ENCODE measurements at regions not wholly inside any gene's neighbourhood (a gene's known extent, or its start where the extent isn't known, plus 50 kb on each side); places are given as distances from the start of the nearest gene placed in this dataset.

DNA sequence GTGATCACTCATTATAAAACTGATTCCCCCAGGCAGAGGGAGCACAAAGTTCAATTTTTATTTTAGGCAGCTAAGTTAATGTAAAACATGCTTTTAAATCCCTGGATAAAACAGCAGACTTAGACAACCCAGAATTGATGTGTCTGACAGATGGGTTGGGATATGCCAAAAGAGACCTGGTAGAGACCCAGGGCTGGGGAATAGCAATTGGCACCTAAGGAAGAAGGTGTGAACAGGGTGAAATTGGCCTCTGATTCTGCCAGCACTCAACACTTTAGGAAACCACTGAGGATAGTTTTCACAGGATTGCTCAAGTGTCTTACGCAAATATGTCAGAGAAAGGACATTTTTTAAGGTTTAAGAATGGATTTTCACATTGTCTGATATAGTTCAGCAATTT, 938.2 kb upstream of the CDH8 start:
- POLR2A ChIA-PET: no interaction called here
- no peaks in the 10 kb centered on the region for H3K4me1 Mint-ChIP-seq (ENCODE audit: low read depth, unreplicated experiment)

DNA sequence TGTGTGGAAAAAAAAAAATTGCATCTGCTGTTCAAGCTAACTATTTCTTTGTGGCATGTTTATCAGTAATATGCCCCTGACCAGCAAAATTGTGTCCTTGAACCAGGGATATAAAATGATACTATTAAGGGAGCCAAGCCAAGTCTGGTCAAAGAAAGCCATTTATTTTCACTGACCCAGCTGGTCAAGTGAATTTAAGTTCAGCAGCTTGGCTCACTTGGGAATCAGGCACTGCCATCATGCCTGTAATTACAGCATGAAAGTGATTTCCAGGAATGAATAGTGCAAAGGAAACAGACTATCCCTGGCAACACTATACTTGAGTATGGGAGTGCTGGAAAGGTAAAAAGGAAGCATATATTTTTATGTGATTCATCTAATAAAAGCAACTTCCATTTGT, 934.6 kb upstream of the CDH8 start:
- Histone ChIP-seq H3K9me3 (no peaks in the 10 kb centered on the region), H3K4me1 (no peaks in the 10 kb centered on the region), H3K4me3 (ENCODE audit: low read depth, low read length) (no peak overlapping the region), H3K36me3 (ENCODE audit: control insufficient read depth, insufficient read depth, low read length) (no peaks in the 10 kb centered on the region), H3K27me3 (replicated peaks; ENCODE audit: control insufficient read depth, insufficient read depth, low read length) (no peaks in the 10 kb centered on the region)
- Mint-ChIP-seq H3K27me3 (ENCODE audit: insufficient read depth, unreplicated experiment) (peaks cover 5% of the 10 kb centered on the region), H3K4me3 (ENCODE audit: unreplicated experiment) (no peak overlapping the region), H3K9me3 (ENCODE audit: unreplicated experiment) (no peaks in the 10 kb centered on the region), H3K36me3 (ENCODE audit: insufficient read depth, unreplicated experiment) (no peaks in the 10 kb centered on the region), H3K27ac (ENCODE audit: unreplicated experiment) (no peak overlapping the region), H3K4me1 (ENCODE audit: low read depth, unreplicated experiment) (no peaks in the 10 kb centered on the region)
- intact Hi-C loops (cut with micrococcal nuclease; ENCODE audit: unreplicated experiment): no loop called here
- TF ChIP-seq, protein P1, sequence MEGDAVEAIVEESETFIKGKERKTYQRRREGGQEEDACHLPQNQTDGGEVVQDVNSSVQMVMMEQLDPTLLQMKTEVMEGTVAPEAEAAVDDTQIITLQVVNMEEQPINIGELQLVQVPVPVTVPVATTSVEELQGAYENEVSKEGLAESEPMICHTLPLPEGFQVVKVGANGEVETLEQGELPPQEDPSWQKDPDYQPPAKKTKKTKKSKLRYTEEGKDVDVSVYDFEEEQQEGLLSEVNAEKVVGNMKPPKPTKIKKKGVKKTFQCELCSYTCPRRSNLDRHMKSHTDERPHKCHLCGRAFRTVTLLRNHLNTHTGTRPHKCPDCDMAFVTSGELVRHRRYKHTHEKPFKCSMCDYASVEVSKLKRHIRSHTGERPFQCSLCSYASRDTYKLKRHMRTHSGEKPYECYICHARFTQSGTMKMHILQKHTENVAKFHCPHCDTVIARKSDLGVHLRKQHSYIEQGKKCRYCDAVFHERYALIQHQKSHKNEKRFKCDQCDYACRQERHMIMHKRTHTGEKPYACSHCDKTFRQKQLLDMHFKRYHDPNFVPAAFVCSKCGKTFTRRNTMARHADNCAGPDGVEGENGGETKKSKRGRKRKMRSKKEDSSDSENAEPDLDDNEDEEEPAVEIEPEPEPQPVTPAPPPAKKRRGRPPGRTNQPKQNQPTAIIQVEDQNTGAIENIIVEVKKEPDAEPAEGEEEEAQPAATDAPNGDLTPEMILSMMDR (IDR thresholded peaks at IDR 0.05; ENCODE audit: insufficient read depth in 1 of 2, low read depth in 1 of 2, low read length in 1 of 2, severe bottlenecking in 1 of 2, unreplicated experiment in 1 of 2): no peak
- CTCF ChIA-PET: no interaction called here
- POLR2A ChIA-PET: no interaction called here
- no TSS peak for BruUV-seq (replicated peaks)
- no peak for DNase-seq

More for the DNA sequence above, 938.2 kb upstream of the CDH8 start:
- intact Hi-C loops (cut with micrococcal nuclease; ENCODE audit: unreplicated experiment): no loop called here
- Mint-ChIP-seq H3K36me3 (ENCODE audit: insufficient read depth, unreplicated experiment) (no peaks in the 10 kb centered on the region), H3K27me3 (ENCODE audit: insufficient read depth, unreplicated experiment) (peaks cover 11% of the 10 kb centered on the region), H3K9me3 (ENCODE audit: unreplicated experiment) (no peaks in the 10 kb centered on the region), H3K27ac (ENCODE audit: unreplicated experiment) (no peak overlapping the region), H3K4me3 (ENCODE audit: unreplicated experiment) (no peak overlapping the region)
- no TSS peak for BruUV-seq (replicated peaks)
- H3K4me3 ChIP-seq (ENCODE audit: low read depth, low read length): no peak overlapping the region
- DNase-seq: no peak
- no peaks in the 10 kb centered on the region for H3K4me1 ChIP-seq
- H3K36me3 ChIP-seq (ENCODE audit: control insufficient read depth, insufficient read depth, low read length): no peaks in the 10 kb centered on the region
- no peaks in the 10 kb centered on the region for H3K9me3 ChIP-seq
- H3K27me3 ChIP-seq (replicated peaks; ENCODE audit: control insufficient read depth, insufficient read depth, low read length): no peaks in the 10 kb centered on the region
- TF ChIP-seq, protein P1 (IDR thresholded peaks at IDR 0.05; ENCODE audit: insufficient read depth in 1 of 2, low read depth in 1 of 2, low read length in 1 of 2, severe bottlenecking in 1 of 2, unreplicated experiment in 1 of 2): no peak
- CTCF ChIA-PET: no interaction called here

DNA sequence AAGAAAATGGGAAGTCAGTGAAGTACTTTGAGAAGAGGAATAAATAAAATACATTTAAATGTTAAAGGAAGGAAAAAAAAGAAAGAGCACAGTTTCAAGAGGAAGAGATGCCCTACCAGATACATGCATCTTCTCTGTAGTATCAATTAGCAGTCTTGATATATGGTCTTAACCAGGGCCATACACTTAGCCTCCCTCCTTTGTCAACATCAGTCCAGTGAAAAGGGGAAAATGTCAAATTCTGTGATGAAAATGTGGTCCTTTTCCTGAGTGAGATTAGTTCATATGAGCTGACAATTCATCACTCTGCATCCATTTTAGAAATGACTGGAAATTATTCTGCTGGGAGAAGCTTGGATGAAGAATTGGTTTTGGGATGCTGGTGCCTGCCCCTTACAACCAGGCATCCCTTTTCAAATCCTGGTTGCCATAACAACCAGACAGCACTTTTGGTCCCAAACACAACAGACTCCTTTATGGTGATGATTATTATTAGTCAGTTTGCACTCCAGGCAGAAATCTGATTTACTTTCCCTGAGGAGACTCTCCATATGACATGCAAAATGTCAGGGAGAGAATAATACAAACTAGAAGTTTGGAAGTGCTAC, 933.6 kb upstream of the CDH8 start:
- H3K9me3 Mint-ChIP-seq (ENCODE audit: unreplicated experiment): no peaks in the 10 kb centered on the region
- Histone ChIP-seq H3K9me3 (no peaks in the 10 kb centered on the region), H3K27me3 (replicated peaks; ENCODE audit: control insufficient read depth, insufficient read depth, low read length) (no peaks in the 10 kb centered on the region), H3K4me1 (no peaks in the 10 kb centered on the region), H3K4me3 (ENCODE audit: low read depth, low read length) (no peak overlapping the region), H3K36me3 (ENCODE audit: control insufficient read depth, insufficient read depth, low read length) (no peaks in the 10 kb centered on the region)
- POLR2A ChIA-PET: no interaction called here
- H3K27me3 Mint-ChIP-seq (ENCODE audit: insufficient read depth, unreplicated experiment): no peaks in the 10 kb centered on the region
- H3K36me3 Mint-ChIP-seq (ENCODE audit: insufficient read depth, unreplicated experiment): no peaks in the 10 kb centered on the region
- TF ChIP-seq, protein P1 (IDR thresholded peaks at IDR 0.05; ENCODE audit: insufficient read depth in 1 of 2, low read depth in 1 of 2, low read length in 1 of 2, severe bottlenecking in 1 of 2, unreplicated experiment in 1 of 2): no peak
- no peak for DNase-seq
- no peak overlapping the region for H3K27ac Mint-ChIP-seq (ENCODE audit: unreplicated experiment)
- intact Hi-C loops (cut with micrococcal nuclease; ENCODE audit: unreplicated experiment): no loop called here
- CTCF ChIA-PET: no interaction called here
- no peak overlapping the region for H3K4me3 Mint-ChIP-seq (ENCODE audit: unreplicated experiment)
- no peaks in the 10 kb centered on the region for H3K4me1 Mint-ChIP-seq (ENCODE audit: low read depth, unreplicated experiment)
- BruUV-seq (replicated peaks): no TSS peak
